ENCODE measurements at regions not wholly inside any gene's neighbourhood (a gene's known extent, or its start where the extent isn't known, plus 50 kb on each side); places are given as distances from the start of the nearest gene placed in this dataset.

GRCh38 chr11:98559961-98560360 is 460.8 kb upstream of the CNTN5 start:
- no peaks in the 10 kb centered on the region for H3K9me3 ChIP-seq (ENCODE audit: insufficient read depth, low read depth)
- TF ChIP-seq CTCF (conservative IDR thresholded peaks at IDR 0.05) (no peak), EZH2 (IDR thresholded peaks at IDR 0.05; ENCODE audit: low read depth) (no peak)
- no TSS peak for BruUV-seq (replicated peaks)
- H3F3A ChIP-seq (ENCODE audit: insufficient read depth, low read depth), result no peaks in the 10 kb centered on the region
- H2AFZ ChIP-seq, result no peak overlapping the region
- H3K4me3 ChIP-seq, result no peak overlapping the region
- no peaks in the 10 kb centered on the region for H3K36me3 ChIP-seq (ENCODE audit: low read depth)
- no peak overlapping the region for H3K27ac ChIP-seq
- ChIA-PET POLR2A (ENCODE audit: unreplicated experiment) (no interaction called here), CTCF (no interaction called here)
- H3K27me3 ChIP-seq (ENCODE audit: insufficient read depth, low read depth), result no peaks in the 10 kb centered on the region
- intact Hi-C loops (cut with micrococcal nuclease; ENCODE audit: unreplicated experiment), result no loop called here
- H4K20me1 ChIP-seq (ENCODE audit: insufficient read depth), result no peaks in the 10 kb centered on the region
- DNase-seq, result no peak
- no peak overlapping the region for H3K4me2 ChIP-seq
- no peaks in the 10 kb centered on the region for H3K9me2 ChIP-seq (ENCODE audit: insufficient read depth)
- no peaks in the 10 kb centered on the region for H3K4me1 ChIP-seq (replicated peaks; ENCODE audit: insufficient read depth)
- H3K79me2 ChIP-seq (ENCODE audit: low read depth), result no peaks in the 10 kb centered on the region

- CTCF ChIA-PET, result no interaction called here
- Histone ChIP-seq H3K36me3 (ENCODE audit: low read depth) (no peaks in the 10 kb centered on the region), H3K4me2 (no peak overlapping the region), H3F3A (ENCODE audit: insufficient read depth, low read depth) (no peaks in the 10 kb centered on the region), H3K27me3 (ENCODE audit: insufficient read depth, low read depth) (no peaks in the 10 kb centered on the region), H2AFZ (no peak overlapping the region), H4K20me1 (ENCODE audit: insufficient read depth) (no peaks in the 10 kb centered on the region), H3K9me2 (ENCODE audit: insufficient read depth) (no peaks in the 10 kb centered on the region), H3K9me3 (ENCODE audit: insufficient read depth, low read depth) (no peaks in the 10 kb centered on the region), H3K4me3 (no peak overlapping the region), H3K79me2 (ENCODE audit: low read depth) (no peaks in the 10 kb centered on the region), H3K27ac (no peak overlapping the region), H3K4me1 (replicated peaks; ENCODE audit: insufficient read depth) (no peaks in the 10 kb centered on the region)
- intact Hi-C loops (cut with micrococcal nuclease; ENCODE audit: unreplicated experiment), result no loop called here
- BruUV-seq (replicated peaks), result no TSS peak
- POLR2A ChIA-PET (ENCODE audit: unreplicated experiment), result no interaction called here
- DNase-seq, result no peak
- no peak for TF ChIP-seq EZH2 (IDR thresholded peaks at IDR 0.05; ENCODE audit: low read depth)
- TF ChIP-seq CTCF (conservative IDR thresholded peaks at IDR 0.05), result no peak
Measured at GRCh38 chr11:98561252-98561651, 459.5 kb upstream of the CNTN5 start.

GRCh38 chr11:98561877-98562395 is 458.8 kb upstream of the CNTN5 start:
- intact Hi-C loops (cut with micrococcal nuclease; ENCODE audit: unreplicated experiment), result no loop called here

More at GRCh38 chr11:98561877-98562395, 458.8 kb upstream of the CNTN5 start:
- H3K79me2 ChIP-seq (ENCODE audit: low read depth), result no peaks in the 10 kb centered on the region
- no peaks in the 10 kb centered on the region for H3K9me3 ChIP-seq (ENCODE audit: insufficient read depth, low read depth)
- no peak for DNase-seq
- POLR2A ChIA-PET (ENCODE audit: unreplicated experiment), result no interaction called here
- H4K20me1 ChIP-seq (ENCODE audit: insufficient read depth), result no peaks in the 10 kb centered on the region
- BruUV-seq (replicated peaks), result no TSS peak
- H3K36me3 ChIP-seq (ENCODE audit: low read depth), result no peaks in the 10 kb centered on the region
- no peaks in the 10 kb centered on the region for H3K4me1 ChIP-seq (replicated peaks; ENCODE audit: insufficient read depth)
- no peaks in the 10 kb centered on the region for H3F3A ChIP-seq (ENCODE audit: insufficient read depth, low read depth)
- H3K9me2 ChIP-seq (ENCODE audit: insufficient read depth), result no peaks in the 10 kb centered on the region
- H3K27me3 ChIP-seq (ENCODE audit: insufficient read depth, low read depth), result no peaks in the 10 kb centered on the region
- H3K27ac ChIP-seq, result no peak overlapping the region
- H3K4me2 ChIP-seq, result no peak overlapping the region
- no peak overlapping the region for H2AFZ ChIP-seq
- H3K4me3 ChIP-seq, result no peak overlapping the region
- CTCF ChIA-PET, result no interaction called here
- TF ChIP-seq EZH2 (IDR thresholded peaks at IDR 0.05; ENCODE audit: low read depth) (no peak), CTCF (conservative IDR thresholded peaks at IDR 0.05) (no peak)

All from PC-9 (cell line).